ENCODE measurements at regions not wholly inside any gene's neighbourhood (a gene's known extent, or its start where the extent isn't known, plus 50 kb on each side); places are given as distances from the start of the nearest gene placed in this dataset.

- Histone ChIP-seq H3K9me1 (replicated peaks; ENCODE audit: control insufficient read depth, extremely low read depth, insufficient read depth, low read length) (no peaks in the 10 kb centered on the region), H2AFZ (ENCODE audit: low read depth, low read length) (no peak overlapping the region), H4K20me1 (replicated peaks; ENCODE audit: control insufficient read depth, extremely low read depth, insufficient read depth, low read length) (no peaks in the 10 kb centered on the region), H3K27me3 (ENCODE audit: control insufficient read depth in 2 of 2, insufficient read depth in 2 of 2, low read length in 2 of 2) (no peaks in the 10 kb centered on the region), H3K4me2 (ENCODE audit: insufficient read depth, low read length) (no peak overlapping the region), H3K79me2 (ENCODE audit: control insufficient read depth, insufficient read depth, low read length) (no peaks in the 10 kb centered on the region), H3K27ac (ENCODE audit: insufficient read depth, low read depth, low read length) (no peak overlapping the region), H3K4me3 (replicated peaks in 1 of 3; ENCODE audit: insufficient read depth in 1 of 3, low read depth in 1 of 3, low read length in 3 of 3) (no peak overlapping the region), H3K4me1 (ENCODE audit: control insufficient read depth, extremely low read depth, insufficient read depth, low read length) (no peaks in the 10 kb centered on the region), H3K36me3 (ENCODE audit: control insufficient read depth in 2 of 2, extremely low read depth in 1 of 2, insufficient read depth in 2 of 2, low read length in 2 of 2) (no peaks in the 10 kb centered on the region), H3K9ac (replicated peaks; ENCODE audit: extremely low read depth, insufficient read depth, low read length) (no peak overlapping the region), H3K9me3 (replicated peaks; ENCODE audit: control insufficient read depth, insufficient read depth, low read length) (no peaks in the 10 kb centered on the region)
- ChIA-PET POLR2A (no interaction called here), CTCF (no interaction called here)
- dilution Hi-C loops (cut with MboI; ENCODE audit: extremely low pct_ligation_motif_present, low sequenced_read_pairs): no loop called here
- intact Hi-C loops (cut with micrococcal nuclease): no loop called here
- DNase-seq (ENCODE audit: low read depth, low spot score) (no peak), FAIRE-seq (no peak)
- TF ChIP-seq MYC (IDR thresholded peaks at IDR 0.05; ENCODE audit: low read depth, low read length) (no peak), GATA2 (IDR thresholded peaks at IDR 0.05; ENCODE audit: insufficient read depth, insufficient read length, low read depth, low read length) (no peak), FOS (IDR thresholded peaks at IDR 0.05; ENCODE audit: borderline replicate concordance, insufficient read depth, low read length) (no peak), JUN (IDR thresholded peaks at IDR 0.05; ENCODE audit: borderline replicate concordance, insufficient read depth, insufficient read length, low read depth) (no peak), POLR2AphosphoS5 (IDR thresholded peaks at IDR 0.05; ENCODE audit: insufficient read depth, low read depth, low read length) (no peak), EZH2 (IDR thresholded peaks at IDR 0.05; ENCODE audit: borderline replicate concordance, low read depth, low read length, severe bottlenecking) (no peak), CTCF (IDR thresholded peaks at IDR 0.05; ENCODE audit: extremely low read depth in 1 of 2, insufficient read depth in 1 of 2, low read depth in 1 of 2, low read length in 2 of 2) (no peak), MAX (IDR thresholded peaks at IDR 0.05; ENCODE audit: insufficient read depth, insufficient read length) (no peak), POLR2A (IDR thresholded peaks at IDR 0.05; ENCODE audit: low read depth, low read length) (no peak)
- BruUV-seq (replicated peaks): no TSS peak
Observed at GRCh38 chr6:113713665-113714064, 143.5 kb upstream of the MARCKS start.

Measured in endothelial cell of umbilical vein (primary cell).